K562 (cell line): ENCODE measurements at regions not wholly inside any gene's neighbourhood (a gene's known extent, or its start where the extent isn't known, plus 50 kb on each side); places are given as distances from the start of the nearest gene placed in this dataset.

ENCODE experiments used
- ATAC-seq: fragments of 200-7000 bp; cut with Tn5 transposase; 3 replicates; pipeline ENCODE4 v1.9.1; 2020; ENCODE audit warnings: moderate library complexity
- BruUV-seq: library from RNA; stranded (reverse); fragments of 400-500 nt; replicated peaks from 2 replicates; lab custom pipeline; 2021; lab: Mats Ljungman, UMichigan
- CTCF ChIA-PET: fragments of 300-600 bp; formaldehyde crosslinking; extraction: SDS; loops from one replicate; lab custom pipeline; 2021; ENCODE audit warnings: low intra/inter-chr PET ratio; lab: Yijun Ruan, JAX
- POLR2A ChIA-PET: fragments of 300-600, 350-650 bp; sonication (Branson Sonifier 250); formaldehyde crosslinking; extraction: SDS; loops from one replicate; lab custom pipeline; 2021; ENCODE audit warnings: antibody characterized with exemption, inconsistent platforms; lab: Yijun Ruan, JAX
- DNase-seq, 4 experiments: peaks; one replicate each; pipeline versions ENCODE4 v3.0.0 to v3.0.0-alpha.2; 2011 to 2018; ENCODE audit warnings: low spot score in 3 of 4, mixed read lengths in 3 of 4; ENCODE audit errors: extremely low read depth in 1 of 4
- FAIRE-seq: peaks from 2 replicates; lab custom pipeline; 2011; peaks lifted over from hg19 to GRCh38; lab: Jason Lieb, UNC
- H2AFZ ChIP-seq: 2 replicates; pipeline ENCODE4 v1.6.0; 2011; ENCODE audit warnings: low read depth, low read length, control low read depth, inconsistent platforms
- H3K27ac ChIP-seq: fragments of 200-600 bp; 3 replicates; pipeline ENCODE4 v1.8.0; 2011; ENCODE audit warnings: low read depth, mild to moderate bottlenecking, control low read depth, inconsistent platforms, low read length, moderate library complexity, mixed read lengths; ENCODE audit errors: extremely low read depth
- H3K27me3 ChIP-seq, 2 experiments: fragments of 300-600 bp in 1 of 2; 2 replicates in 1 of 2; 3 replicates in 1 of 2; pipeline versions ENCODE4 v1.6.0 to v1.8.0; 2011; ENCODE audit warnings: inconsistent platforms in 2 of 2, low read length in 2 of 2, mild to moderate bottlenecking in 1 of 2, mixed read lengths in 1 of 2, moderate library complexity in 1 of 2; ENCODE audit not compliant: control insufficient read depth in 2 of 2, insufficient read depth in 2 of 2
- H3K36me3 ChIP-seq: fragments of 300-600 bp; 3 replicates; pipeline ENCODE4 v1.8.0; 2011; ENCODE audit warnings: mild to moderate bottlenecking, low read length, inconsistent platforms; ENCODE audit not compliant: control insufficient read depth, insufficient read depth
- H3K4me1 ChIP-seq, 2 experiments: fragments of 200-600 bp in 1 of 2; replicated peaks in 1 of 2; 2 replicates in 1 of 2; 3 replicates in 1 of 2; pipeline versions ENCODE4 v1.5.1 to v1.8.0; 2011; ENCODE audit warnings: inconsistent platforms in 2 of 2, low read length in 2 of 2, mild to moderate bottlenecking in 1 of 2, mixed read lengths in 1 of 2, moderate library complexity in 1 of 2; ENCODE audit not compliant: control insufficient read depth in 2 of 2, insufficient read depth in 2 of 2
- H3K4me2 ChIP-seq: 2 replicates; pipeline ENCODE4 v1.6.1; 2011; ENCODE audit warnings: low read length, control low read depth, inconsistent platforms, mixed read lengths; ENCODE audit not compliant: insufficient read depth
- H3K4me3 ChIP-seq: fragments of 200-600 bp; sonication (generic), shearing (Covaris generic); 2 replicates; pipeline ENCODE4 v1.5.1; 2016; ENCODE audit warnings: control low read depth, inconsistent platforms
- H3K79me2 ChIP-seq: fragments of 200-600 bp; 3 replicates; pipeline ENCODE4 v1.8.0; 2011; ENCODE audit warnings: low read length, inconsistent platforms; ENCODE audit not compliant: control insufficient read depth, insufficient read depth
- H3K9ac ChIP-seq, 2 experiments: 2 replicates each; pipeline versions ENCODE4 v1.6.0 to v1.6.1; 2011; ENCODE audit warnings: low read depth in 2 of 2, low read length in 2 of 2, control low read depth in 1 of 2, inconsistent platforms in 1 of 2, mild to moderate bottlenecking in 1 of 2, mixed read lengths in 1 of 2; ENCODE audit not compliant: insufficient read depth in 1 of 2
- H3K9me1 ChIP-seq: one replicate; pipeline ENCODE4 v1.6.0; 2011; ENCODE audit warnings: inconsistent platforms, mild to moderate bottlenecking, low read length, moderate library complexity; ENCODE audit not compliant: control insufficient read depth, insufficient read depth
- H3K9me3 ChIP-seq: replicated peaks from 2 replicates; pipeline ENCODE4 v1.5.1; 2011; ENCODE audit warnings: low read depth, low read length, inconsistent platforms; ENCODE audit not compliant: control insufficient read depth, insufficient read depth
- H4K20me1 ChIP-seq: replicated peaks from 2 replicates; pipeline ENCODE4 v1.6.1; 2011; ENCODE audit warnings: low read length, inconsistent platforms, mixed read lengths; ENCODE audit not compliant: control insufficient read depth, insufficient read depth
- ADNP ChIP-seq: fragments of 200-800 bp; sonication (Bioruptor generic); IDR thresholded peaks from 2 replicates; pipeline ENCODE4 v1.6.1; 2016; ENCODE audit warnings: missing genetic modification characterization, missing compliant biosample characterization
- ATF7 ChIP-seq: fragments of 450-650 bp; IDR thresholded peaks from 2 replicates; pipeline ENCODE4 v1.7.1; 2014; ENCODE audit warnings: mild to moderate bottlenecking, moderate library complexity
- CHCHD3 ChIP-seq: fragments of 250-450 bp; sonication (Bioruptor Pico); IDR thresholded peaks from 2 replicates; pipeline ENCODE4 v2.1.2; 2022; ENCODE audit warnings: mild to moderate bottlenecking
- DIDO1 ChIP-seq: fragments of 450-650 bp; IDR thresholded peaks from 2 replicates; pipeline ENCODE4 v1.6.1; 2016; ENCODE audit warnings: low read depth, missing biosample characterization, missing genetic modification characterization
- EHMT2 ChIP-seq: fragments of 450-650 bp; IDR thresholded peaks from 2 replicates; pipeline ENCODE4 v1.6.1; 2018; ENCODE audit warnings: antibody characterized with exemption
- FOXM1 ChIP-seq, 2 experiments: fragments of 450-650 bp in 1 of 2; sonication (generic) in 1 of 2; formaldehyde crosslinking in 1 of 2; IDR thresholded peaks; 2 replicates each; pipeline versions ENCODE4 v1.6.1 to v1.9.0; 2017 to 2022; ENCODE audit warnings: low read depth in 2 of 2, mild to moderate bottlenecking in 2 of 2, missing genetic modification reagents in 1 of 2, moderate library complexity in 1 of 2
- HOXB6 ChIP-seq: fragments of 250-450 bp; sonication (Bioruptor Pico); IDR thresholded peaks from 2 replicates; pipeline ENCODE4 v1.5.1; 2022; ENCODE audit warnings: mild to moderate bottlenecking, borderline replicate concordance
- KDM2B ChIP-seq: fragments of 250-450 bp; sonication (Bioruptor Pico); IDR thresholded peaks from 2 replicates; pipeline ENCODE4 v1.8.0; 2021; ENCODE audit warnings: mild to moderate bottlenecking, moderate library complexity
- NR3C1 ChIP-seq: sonication (generic); formaldehyde crosslinking; IDR thresholded peaks from 2 replicates; pipeline ENCODE4 v1.8.1; 2022; ENCODE audit warnings: missing genetic modification reagents
- NRF1 ChIP-seq, 2 experiments: fragments of 450-650 bp; IDR thresholded peaks in 1 of 2; conservative IDR thresholded peaks in 1 of 2; 2 replicates each; pipeline ENCODE4 v1.6.1; 2014; ENCODE audit warnings: mild to moderate bottlenecking in 2 of 2
- OTX1 ChIP-seq: fragments of 450-650 bp; formaldehyde crosslinking; IDR thresholded peaks from 2 replicates; pipeline ENCODE4 v1.4.0; 2022; ENCODE audit warnings: mild to moderate bottlenecking
- PML ChIP-seq: IDR thresholded peaks from 2 replicates; pipeline ENCODE4 v1.6.1; 2012; ENCODE audit warnings: low read length, inconsistent platforms
- POLR2G ChIP-seq: fragments of 200-400 bp; formaldehyde crosslinking; IDR thresholded peaks from 2 replicates; pipeline ENCODE4 v1.6.1; 2017; ENCODE audit warnings: low read depth, mild to moderate bottlenecking, antibody characterized with exemption, low read length, moderate library complexity
- POLR2H ChIP-seq: IDR thresholded peaks from 2 replicates; pipeline ENCODE4 v1.6.1; 2016; ENCODE audit warnings: missing genetic modification characterization, low read depth, mild to moderate bottlenecking, control low read depth, missing compliant biosample characterization, moderate library complexity
- RB1 ChIP-seq: fragments of 450-650 bp; IDR thresholded peaks from 2 replicates; pipeline ENCODE4 v1.6.1; 2017; ENCODE audit warnings: low read depth, mild to moderate bottlenecking
- RHOXF2B ChIP-seq: fragments of 250-450 bp; sonication (Bioruptor Pico); conservative IDR thresholded peaks from 2 replicates; pipeline ENCODE4 v1.5.1; 2021
- SLC30A9 ChIP-seq: fragments of 250-450 bp; sonication (Bioruptor Pico); IDR thresholded peaks from 2 replicates; pipeline ENCODE4 v1.8.0; 2022; ENCODE audit warnings: mild to moderate bottlenecking, moderate library complexity
- STAT6 ChIP-seq: sonication (generic); formaldehyde crosslinking; IDR thresholded peaks from 2 replicates; pipeline ENCODE4 v1.8.1; 2023; ENCODE audit warnings: mild to moderate bottlenecking, missing genetic modification reagents
- TCF15 ChIP-seq: fragments of 250-450 bp; sonication (Bioruptor Pico); IDR thresholded peaks from 2 replicates; pipeline ENCODE4 v1.8.0; 2022; ENCODE audit warnings: moderate library complexity, mild to moderate bottlenecking, inconsistent platforms
- THRAP3 ChIP-seq: fragments of 450-650 bp; IDR thresholded peaks from 2 replicates; pipeline ENCODE4 v1.6.1; 2016; ENCODE audit warnings: mild to moderate bottlenecking, inconsistent platforms, borderline replicate concordance
- XRCC5 ChIP-seq: fragments of 200-400 bp; formaldehyde crosslinking; IDR thresholded peaks from 2 replicates; pipeline ENCODE4 v1.6.1; 2017; ENCODE audit warnings: low read depth, mild to moderate bottlenecking, low read length
- ZFP1 ChIP-seq: fragments of 450-650 bp; formaldehyde crosslinking; IDR thresholded peaks from 2 replicates; pipeline ENCODE4 v1.4.0; 2020; ENCODE audit warnings: mild to moderate bottlenecking, mixed read lengths
- ZNF232 ChIP-seq: sonication (generic); formaldehyde crosslinking; IDR thresholded peaks from 2 replicates; pipeline ENCODE4 v1.8.0; 2022; ENCODE audit warnings: mild to moderate bottlenecking, missing genetic modification reagents
- ZNF384 ChIP-seq: IDR thresholded peaks from 2 replicates; pipeline ENCODE4 v1.6.1; 2012; ENCODE audit warnings: low read depth, low read length, improper control_type of control experiment
- ZNF75A ChIP-seq: fragments of 450-650 bp; formaldehyde crosslinking; IDR thresholded peaks from 2 replicates; pipeline ENCODE4 v1.4.0; 2020; ENCODE audit warnings: mild to moderate bottlenecking
- WGBS: fragments of 100-300 bp; shearing (Covaris generic); methylation state at CpG from one replicate; pipeline ENCODE4 v1.1.6; 2016; ENCODE audit warnings: low coverage, mixed read lengths; ENCODE audit not compliant: insufficient coverage; ENCODE audit errors: missing lambda C conversion rate; 5-methylcytosine and 5-hydroxymethylcytosine counted together
- in situ Hi-C: fragments of 300-500 bp; cut with MboI; formaldehyde crosslinking; loops from 4 replicates; pipeline ENCODE4 v1.15.0; 2018; ENCODE audit warnings: inconsistent platforms, mixed read lengths
- intact Hi-C: fragments of 100-400 bp; cut with micrococcal nuclease; formaldehyde crosslinking; loops from 2 replicates; pipeline ENCODE4 v1.14.2; 2022

- TF ChIP-seq RHOXF2B (CRISPR knock-in tag) (no peak), NR3C1 (CRISPR knock-in tag) (no peak), OTX1 (CRISPR knock-in tag) (no peak), XRCC5 (no peak), ZFP1 (CRISPR knock-in tag) (no peak), SLC30A9 (no peak), CHCHD3 (CRISPR knock-in tag) (no peak), ATF7 (no peak), THRAP3 (no peak), POLR2G (no peak), NRF1 (conservative IDR thresholded peaks at IDR 0.05 in 1 of 2, IDR thresholded peaks at IDR 0.05 in 1 of 2) (no peak), DIDO1 (no peak), ADNP (tag) (no peak), HOXB6 (CRISPR knock-in tag) (no peak)
Observed at GRCh38 chr6:80594461-80594860, 488.0 kb downstream of the BCKDHB start (continued).

- H4K20me1 ChIP-seq: no peaks in the 10 kb centered on the region
- H3K9me3 ChIP-seq: no peaks in the 10 kb centered on the region
- intact Hi-C loops (no loop called here), in situ Hi-C loops (no loop called here)
- no peaks in the 10 kb centered on the region for H3K4me1 ChIP-seq
- FAIRE-seq: no peak
- H3K36me3 ChIP-seq: no peaks in the 10 kb centered on the region
- CTCF ChIA-PET: no interaction called here
- no peak overlapping the region for H3K9ac ChIP-seq
- H3K27me3 ChIP-seq: no peaks in the 10 kb centered on the region
- H3K79me2 ChIP-seq: no peaks in the 10 kb centered on the region
- no peak overlapping the region for H2AFZ ChIP-seq
- no peak overlapping the region for H3K4me3 ChIP-seq
- no peak overlapping the region for H3K4me2 ChIP-seq
- H3K9me1 ChIP-seq: no peaks in the 10 kb centered on the region
- DNase-seq: no peak
- 3% methylated on average over 2 of the region's 2 CpGs for WGBS
- H3K27ac ChIP-seq: no peak overlapping the region
- POLR2A ChIA-PET: no interaction called here
- no peak for ATAC-seq
- no TSS peak for BruUV-seq
- TF ChIP-seq RB1 (no peak), KDM2B (no peak), POLR2H (tag) (no peak), PML (no peak), ZNF232 (CRISPR knock-in tag) (no peak), FOXM1 (IDR thresholded peaks at IDR 0.05; ENCODE audit: low read depth) (no peak), FOXM1 (CRISPR knock-in tag; IDR thresholded peaks at IDR 0.05; ENCODE audit: low read depth) (no peak), THRAP3 (no peak), STAT6 (CRISPR knock-in tag) (no peak), EHMT2 (no peak), ZNF75A (CRISPR knock-in tag) (no peak), TCF15 (no peak), ZNF384 (no peak)
Observed at GRCh38 chr6:80592436-80592835, 486.0 kb downstream of the BCKDHB start.
